PC-9 (cell line): ENCODE measurements at regions not wholly inside any gene's neighbourhood (a gene's known extent, or its start where the extent isn't known, plus 50 kb on each side); places are given as distances from the start of the nearest gene placed in this dataset.

ENCODE experiments used
- EZH2 ChIP-seq: fragments of 200-600 bp; sonication (generic); IDR thresholded peaks from 2 replicates; pipeline ENCODE4 v1.8.0; 2017; ENCODE audit warnings: antibody characterized with exemption, low read depth
- TF ChIP-seq, protein P1 (sequence below): fragments of 200-600 bp; sonication (generic); conservative IDR thresholded peaks from 2 replicates; pipeline ENCODE4 v1.6.1; 2017; ENCODE audit warnings: mixed run types, antibody characterized with exemption, mild to moderate bottlenecking, moderate library complexity

GRCh38 chr9:135252980-135253304 lies 165.5 kb downstream of the OLFM1 start:
- TF ChIP-seq, protein P1, sequence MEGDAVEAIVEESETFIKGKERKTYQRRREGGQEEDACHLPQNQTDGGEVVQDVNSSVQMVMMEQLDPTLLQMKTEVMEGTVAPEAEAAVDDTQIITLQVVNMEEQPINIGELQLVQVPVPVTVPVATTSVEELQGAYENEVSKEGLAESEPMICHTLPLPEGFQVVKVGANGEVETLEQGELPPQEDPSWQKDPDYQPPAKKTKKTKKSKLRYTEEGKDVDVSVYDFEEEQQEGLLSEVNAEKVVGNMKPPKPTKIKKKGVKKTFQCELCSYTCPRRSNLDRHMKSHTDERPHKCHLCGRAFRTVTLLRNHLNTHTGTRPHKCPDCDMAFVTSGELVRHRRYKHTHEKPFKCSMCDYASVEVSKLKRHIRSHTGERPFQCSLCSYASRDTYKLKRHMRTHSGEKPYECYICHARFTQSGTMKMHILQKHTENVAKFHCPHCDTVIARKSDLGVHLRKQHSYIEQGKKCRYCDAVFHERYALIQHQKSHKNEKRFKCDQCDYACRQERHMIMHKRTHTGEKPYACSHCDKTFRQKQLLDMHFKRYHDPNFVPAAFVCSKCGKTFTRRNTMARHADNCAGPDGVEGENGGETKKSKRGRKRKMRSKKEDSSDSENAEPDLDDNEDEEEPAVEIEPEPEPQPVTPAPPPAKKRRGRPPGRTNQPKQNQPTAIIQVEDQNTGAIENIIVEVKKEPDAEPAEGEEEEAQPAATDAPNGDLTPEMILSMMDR = no peak
- TF ChIP-seq EZH2 = no peak
